GM18526 (cell line): ENCODE measurements at regions not wholly inside any gene's neighbourhood (a gene's known extent, or its start where the extent isn't known, plus 50 kb on each side); places are given as distances from the start of the nearest gene placed in this dataset.

ENCODE experiments used
- POLR2A ChIP-seq: IDR thresholded peaks from 3 replicates; pipeline ENCODE4 v1.6.1; 2011; ENCODE audit not compliant: insufficient read length; ENCODE audit errors: extremely low read depth

DNA sequence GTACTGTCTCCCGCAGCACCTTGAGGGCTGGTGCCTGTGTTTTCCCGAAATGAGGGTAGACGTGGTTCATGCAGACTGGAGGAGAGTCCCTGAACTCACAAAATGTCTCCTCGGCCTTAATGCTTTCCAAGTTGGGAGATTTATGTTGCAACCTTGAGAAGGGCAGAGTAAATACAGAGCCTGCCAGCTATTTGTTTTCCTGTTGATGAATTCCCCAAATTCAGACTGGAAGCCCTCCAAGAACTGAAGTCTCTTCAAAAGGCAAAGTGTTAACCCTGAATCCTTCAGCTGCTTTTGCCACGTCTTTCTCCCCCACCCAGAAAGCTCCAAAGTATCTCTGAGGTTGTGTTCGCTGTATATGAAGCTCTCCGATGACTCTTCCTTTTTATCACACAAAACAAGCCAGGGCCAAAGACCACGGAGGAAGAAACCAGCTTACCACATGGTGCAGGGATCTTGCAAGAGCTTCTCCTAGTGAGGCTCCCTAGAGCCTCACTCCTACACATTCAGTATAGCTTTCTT is 254.7 kb upstream of the NFE2L3 start:
- no peak for TF ChIP-seq POLR2A

DNA sequence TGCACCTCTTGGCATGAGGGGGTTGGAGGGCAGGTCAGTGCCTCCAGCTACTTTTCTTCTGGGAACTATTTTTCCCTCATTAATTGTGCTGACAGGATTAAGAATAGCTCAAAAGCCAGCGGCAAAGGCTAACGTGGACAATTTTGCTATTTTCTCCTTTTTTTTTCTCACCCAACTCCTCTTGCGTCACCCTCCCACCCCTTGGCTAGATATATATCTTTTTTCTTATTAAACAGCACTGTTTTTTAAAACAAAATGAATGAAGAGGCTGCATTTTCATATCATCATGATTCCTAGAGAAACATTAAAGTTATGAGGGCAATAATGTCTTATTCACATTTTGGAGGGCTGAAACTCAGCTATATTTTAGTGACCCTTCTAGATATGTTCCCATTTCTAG is 251.8 kb upstream of the NFE2L3 start:
- no peak for TF ChIP-seq POLR2A

- no peak for TF ChIP-seq POLR2A
These were observed 251.1 kb upstream of the NFE2L3 start for GRCh38 chr7:25900877-25901276.

DNA sequence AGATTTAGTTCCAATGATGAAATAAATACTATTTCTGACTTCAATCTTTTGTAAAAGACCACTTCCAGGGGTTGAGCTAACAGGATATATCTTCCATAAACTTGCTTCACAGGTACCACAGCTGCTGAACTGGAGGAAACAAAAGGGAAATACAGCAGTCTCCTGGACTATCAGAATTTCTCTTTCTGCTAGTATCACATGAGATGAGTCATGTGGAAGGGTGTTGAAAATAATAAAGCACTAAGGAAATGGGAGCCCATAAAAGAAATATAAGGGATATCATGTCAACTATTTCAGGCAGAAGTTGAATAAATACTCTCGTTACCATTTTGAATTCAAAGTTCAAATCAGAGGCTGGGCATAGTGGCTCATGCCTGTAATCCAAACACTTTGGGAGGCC is 250.3 kb upstream of the NFE2L3 start:
- no peak for TF ChIP-seq POLR2A

GRCh38 chr7:25906003-25906402 is 246.0 kb upstream of the NFE2L3 start:
- no peak for TF ChIP-seq POLR2A

- TF ChIP-seq POLR2A, result no peak
These were observed 245.2 kb upstream of the NFE2L3 start for GRCh38 chr7:25906760-25907159.

GRCh38 chr7:25907214-25907613 is 244.8 kb upstream of the NFE2L3 start:
- no peak for TF ChIP-seq POLR2A

DNA sequence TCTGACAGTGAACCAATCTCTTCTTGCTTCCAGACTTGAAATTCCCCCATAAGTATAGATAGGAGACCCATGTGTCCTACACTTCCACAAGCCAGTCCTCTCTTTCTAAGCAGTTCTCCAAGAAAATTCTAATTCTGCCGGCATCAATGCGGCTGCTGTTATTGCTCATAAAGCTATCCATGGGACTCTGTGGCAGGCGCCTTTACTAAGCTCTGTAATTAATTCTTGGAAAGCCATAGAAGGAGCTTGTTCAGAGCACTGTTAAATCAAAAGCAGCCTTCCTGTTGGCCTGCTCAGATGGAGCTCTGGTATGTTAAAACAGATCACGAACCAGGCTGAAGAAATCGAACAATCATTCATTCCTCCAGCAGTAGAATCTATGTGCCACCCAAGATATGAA is 244.3 kb upstream of the NFE2L3 start:
- TF ChIP-seq POLR2A, result no peak

- no peak for TF ChIP-seq POLR2A
These were observed 243.6 kb upstream of the NFE2L3 start for GRCh38 chr7:25908154-25908949.

DNA sequence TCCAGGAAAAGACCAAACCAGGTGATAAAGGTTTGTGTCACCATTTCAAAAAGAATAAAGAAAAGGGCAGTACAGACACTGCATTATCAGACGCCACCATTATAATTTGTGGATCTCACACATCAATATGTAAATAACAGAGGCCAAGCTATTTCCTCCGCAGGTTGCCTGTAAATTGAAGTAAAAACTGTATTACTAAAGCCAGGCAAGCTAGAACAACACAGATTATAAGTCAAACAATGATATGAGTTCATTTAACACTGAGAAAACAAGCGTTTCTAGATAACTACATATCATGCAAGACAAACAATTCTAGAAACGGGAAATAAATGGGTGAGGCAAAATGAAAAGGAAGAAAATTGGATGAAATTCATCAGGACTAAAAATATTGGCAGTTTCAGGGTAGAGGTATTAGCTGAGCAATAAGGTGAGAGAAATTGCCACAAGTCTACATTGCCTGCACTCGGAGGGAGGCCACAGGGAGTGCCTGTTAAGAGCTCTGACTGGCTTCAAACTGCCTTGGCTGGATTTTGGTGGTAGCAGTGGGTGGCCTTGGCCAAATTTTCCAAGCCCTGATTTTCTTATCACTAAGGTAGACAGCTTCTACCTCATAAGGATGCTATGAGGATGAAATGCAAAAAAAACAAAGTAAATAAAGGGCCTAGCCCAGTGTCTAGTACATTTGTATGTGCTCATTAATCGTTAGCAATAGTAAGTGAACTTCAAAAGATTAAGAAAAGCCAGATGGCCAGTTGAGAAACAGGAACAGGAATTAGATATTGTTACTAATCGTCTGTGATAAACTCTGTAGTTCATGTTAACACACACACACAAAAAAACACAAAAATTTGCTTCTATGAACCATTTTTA is 240.0 kb upstream of the NFE2L3 start:
- no peak for TF ChIP-seq POLR2A

- TF ChIP-seq POLR2A, result no peak
These were observed 238.3 kb upstream of the NFE2L3 start for GRCh38 chr7:25913598-25914224.

DNA sequence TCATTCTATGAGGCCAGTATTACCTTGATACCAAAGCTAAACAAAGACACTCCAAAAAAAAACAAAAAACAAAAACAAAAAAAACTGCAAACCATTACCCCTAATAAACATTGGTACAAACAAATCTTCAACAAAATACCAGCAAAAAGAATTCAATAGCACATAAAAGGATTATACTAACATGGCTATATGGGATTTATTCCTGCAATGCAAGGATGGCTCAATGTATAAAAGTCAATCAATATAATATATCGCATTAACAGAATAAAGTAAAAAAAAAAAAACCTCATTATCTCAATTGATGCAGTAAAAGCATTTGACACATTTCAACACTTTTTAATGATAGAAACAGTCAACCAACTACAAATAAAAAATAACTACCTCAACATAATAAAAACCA is 233.3 kb upstream of the NFE2L3 start:
- TF ChIP-seq POLR2A, result no peak

DNA sequence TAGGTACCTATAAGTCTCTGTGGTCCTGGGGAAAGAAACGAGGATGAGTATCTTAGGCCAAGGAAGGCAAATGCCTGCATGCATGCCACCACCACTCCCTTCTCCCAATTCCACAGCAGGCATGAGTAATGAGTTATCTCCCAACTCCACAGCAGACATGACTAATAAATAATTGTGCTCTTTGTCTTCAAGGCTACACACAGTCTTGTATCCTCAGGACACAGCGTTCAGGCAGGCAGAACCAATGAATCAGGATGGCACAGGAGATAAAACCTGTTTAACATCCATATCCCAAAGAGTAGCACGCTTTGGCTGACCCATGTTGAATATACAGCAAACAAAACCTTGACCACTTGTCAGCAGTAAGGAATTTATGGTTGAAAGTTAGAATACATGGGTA is 229.7 kb upstream of the NFE2L3 start:
- TF ChIP-seq POLR2A, result no peak

GRCh38 chr7:25923741-25924460 is 228.1 kb upstream of the NFE2L3 start:
- TF ChIP-seq POLR2A, result no peak

DNA sequence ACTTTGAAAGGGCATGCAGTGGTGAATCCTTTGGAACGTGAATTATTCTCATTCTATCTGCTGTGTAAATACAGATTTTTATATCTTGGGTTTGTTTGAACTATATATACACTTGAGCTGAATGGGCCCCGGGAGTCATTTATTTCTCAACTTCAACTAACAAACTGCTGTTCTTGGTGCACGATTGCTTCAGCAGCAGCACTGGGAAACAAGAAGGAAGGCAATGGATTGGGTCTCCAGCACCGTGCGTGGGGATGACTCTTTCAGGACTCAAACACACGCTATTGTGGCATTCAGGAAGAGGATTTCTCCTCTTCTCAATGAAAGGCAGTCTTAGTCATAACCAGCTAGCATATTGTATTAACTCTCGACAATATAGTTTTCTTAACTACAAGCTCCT is 226.0 kb upstream of the NFE2L3 start:
- TF ChIP-seq POLR2A, result no peak
